ENCODE measurements at regions not wholly inside any gene's neighbourhood (a gene's known extent, or its start where the extent isn't known, plus 50 kb on each side); places are given as distances from the start of the nearest gene placed in this dataset.

DNA sequence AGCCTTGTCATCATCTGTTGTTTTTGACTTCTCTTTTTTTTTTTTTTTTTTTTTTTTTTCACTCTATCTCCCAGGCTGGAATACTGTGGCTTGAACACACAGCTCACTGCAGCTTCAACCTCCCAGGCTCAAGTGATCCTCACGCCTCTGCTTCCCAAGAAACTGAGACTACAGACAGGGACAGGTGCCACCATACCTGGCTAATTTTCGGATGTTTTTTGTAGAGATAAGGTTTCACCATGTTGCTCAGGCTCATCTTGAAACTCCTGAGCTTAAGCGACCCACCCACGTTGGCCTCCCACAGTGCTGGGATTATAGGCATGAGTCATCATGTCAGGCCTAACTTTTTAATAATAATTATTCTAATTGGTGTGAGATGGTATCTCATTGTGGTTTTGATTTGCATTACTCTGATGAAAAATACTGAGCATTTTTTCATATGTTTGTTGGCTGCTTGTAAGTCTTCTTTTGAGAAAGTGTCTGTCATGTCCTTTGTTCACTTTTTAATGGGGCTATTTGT, 51.3 kb upstream of the OR9G4 start:
- H3K4me3 ChIP-seq (ENCODE audit: low read depth, low read length) = no peak overlapping the region
- no peak for DNase-seq (ENCODE audit: low read depth)

All from skeletal muscle cell (primary cell).